ENCODE measurements at regions not wholly inside any gene's neighbourhood (a gene's known extent, or its start where the extent isn't known, plus 50 kb on each side); places are given as distances from the start of the nearest gene placed in this dataset.
"Not testable (repeated sequence)": the region's sequence is repeated elsewhere in the genome, so short reads cannot be mapped to it uniquely, and the experiment has no call there.

GRCh38 chr11:37450613-37451012, 852.6 kb upstream of the RAG2 start:
- no peak overlapping the region for H3K4me3 Mint-ChIP-seq (ENCODE audit: unreplicated experiment)
- H3K9me3 Mint-ChIP-seq (ENCODE audit: unreplicated experiment), result no peaks in the 10 kb centered on the region
- H3K36me3 Mint-ChIP-seq (ENCODE audit: low read depth, unreplicated experiment), result no peaks in the 10 kb centered on the region
- no peak overlapping the region for H3K27ac Mint-ChIP-seq (ENCODE audit: unreplicated experiment)
- no peak for DNase-seq (ENCODE audit: low spot score)
- no peaks in the 10 kb centered on the region for H3K27me3 Mint-ChIP-seq (ENCODE audit: unreplicated experiment)
- no peak for TF ChIP-seq CTCF (IDR thresholded peaks at IDR 0.05; ENCODE audit: unreplicated experiment)
- H3K4me1 Mint-ChIP-seq (ENCODE audit: unreplicated experiment), result no peaks in the 10 kb centered on the region

GRCh38 chr11:37449146-37449545, 851.1 kb upstream of the RAG2 start:
- no peaks in the 10 kb centered on the region for H3K9me3 Mint-ChIP-seq (ENCODE audit: unreplicated experiment)
- H3K36me3 Mint-ChIP-seq (ENCODE audit: low read depth, unreplicated experiment), result no peaks in the 10 kb centered on the region
- TF ChIP-seq CTCF (IDR thresholded peaks at IDR 0.05; ENCODE audit: unreplicated experiment), result peak; percentile 34
- H3K4me3 Mint-ChIP-seq (ENCODE audit: unreplicated experiment), result no peak overlapping the region
- no peak for DNase-seq (ENCODE audit: low spot score)
- no peak overlapping the region for H3K27ac Mint-ChIP-seq (ENCODE audit: unreplicated experiment)
- no peaks in the 10 kb centered on the region for H3K4me1 Mint-ChIP-seq (ENCODE audit: unreplicated experiment)
- H3K27me3 Mint-ChIP-seq (ENCODE audit: unreplicated experiment), result no peaks in the 10 kb centered on the region

- no peak overlapping the region for H3K27ac Mint-ChIP-seq (ENCODE audit: unreplicated experiment)
- no peaks in the 10 kb centered on the region for H3K27me3 Mint-ChIP-seq (ENCODE audit: unreplicated experiment)
- DNase-seq (ENCODE audit: low spot score), result no peak
- H3K9me3 Mint-ChIP-seq (ENCODE audit: unreplicated experiment), result peaks cover 4% of the 10 kb centered on the region
- no peaks in the 10 kb centered on the region for H3K36me3 Mint-ChIP-seq (ENCODE audit: low read depth, unreplicated experiment)
- no peak for TF ChIP-seq CTCF (IDR thresholded peaks at IDR 0.05; ENCODE audit: unreplicated experiment)
- no peak overlapping the region for H3K4me3 Mint-ChIP-seq (ENCODE audit: unreplicated experiment)
- no peaks in the 10 kb centered on the region for H3K4me1 Mint-ChIP-seq (ENCODE audit: unreplicated experiment)
These were observed 844.5 kb upstream of the RAG2 start for GRCh38 chr11:37442576-37442975.

- not testable (repeated sequence) for H3K27ac Mint-ChIP-seq (ENCODE audit: unreplicated experiment); H3K4me3 Mint-ChIP-seq (ENCODE audit: unreplicated experiment); H3K27me3 Mint-ChIP-seq (ENCODE audit: unreplicated experiment); H3K36me3 Mint-ChIP-seq (ENCODE audit: low read depth, unreplicated experiment); DNase-seq (ENCODE audit: low spot score); H3K4me1 Mint-ChIP-seq (ENCODE audit: unreplicated experiment)
- H3K9me3 Mint-ChIP-seq (ENCODE audit: unreplicated experiment), result peaks cover 23% of the 10 kb centered on the region
These were observed 833.7 kb upstream of the RAG2 start for GRCh38 chr11:37431633-37432230.

- peaks cover 23% of the 10 kb centered on the region for H3K9me3 Mint-ChIP-seq (ENCODE audit: unreplicated experiment)
- not testable (repeated sequence) for H3K36me3 Mint-ChIP-seq (ENCODE audit: low read depth, unreplicated experiment); H3K27ac Mint-ChIP-seq (ENCODE audit: unreplicated experiment); H3K4me3 Mint-ChIP-seq (ENCODE audit: unreplicated experiment); H3K4me1 Mint-ChIP-seq (ENCODE audit: unreplicated experiment); DNase-seq (ENCODE audit: low spot score); H3K27me3 Mint-ChIP-seq (ENCODE audit: unreplicated experiment)
These were observed 833.1 kb upstream of the RAG2 start for GRCh38 chr11:37430966-37431632.

GRCh38 chr11:37422511-37422910, 824.5 kb upstream of the RAG2 start:
- Mint-ChIP-seq H3K36me3 (ENCODE audit: low read depth, unreplicated experiment) (peaks cover 10% of the 10 kb centered on the region), H3K27ac (ENCODE audit: unreplicated experiment) (no peak overlapping the region), H3K4me3 (ENCODE audit: unreplicated experiment) (no peak overlapping the region), H3K27me3 (ENCODE audit: unreplicated experiment) (no peaks in the 10 kb centered on the region), H3K9me3 (ENCODE audit: unreplicated experiment) (peaks cover 18% of the 10 kb centered on the region), H3K4me1 (ENCODE audit: unreplicated experiment) (no peaks in the 10 kb centered on the region)
- no peak for TF ChIP-seq CTCF (IDR thresholded peaks at IDR 0.05; ENCODE audit: unreplicated experiment)
- no peak for DNase-seq (ENCODE audit: low spot score)
